ENCODE measurements at regions not wholly inside any gene's neighbourhood (a gene's known extent, or its start where the extent isn't known, plus 50 kb on each side); places are given as distances from the start of the nearest gene placed in this dataset.
A peak's percentile ranks its signal among the peaks of the same experiment; 100 is the strongest.

- no peak for TF ChIP-seq ZHX2 (IDR thresholded peaks at IDR 0.05; ENCODE audit: low read depth)
- no peak for TF ChIP-seq ZHX2 (CRISPR knock-in tag; IDR thresholded peaks at IDR 0.05; ENCODE audit: borderline replicate concordance)
- peak; percentile 91 for TF ChIP-seq ZMYM4 (CRISPR knock-in tag; IDR thresholded peaks at IDR 0.05)
- TF ChIP-seq SALL1 (CRISPR knock-in tag; IDR thresholded peaks at IDR 0.05): peak; percentile 86
- TF ChIP-seq HDAC2 (CRISPR knock-in tag; IDR thresholded peaks at IDR 0.05): peak; percentile 82; the same call in 1 of the 2 replicates
- TF ChIP-seq ZNF549 (CRISPR knock-in tag; IDR thresholded peaks at IDR 0.05): no peak
- TF ChIP-seq HOMEZ (CRISPR knock-in tag; IDR thresholded peaks at IDR 0.05; ENCODE audit: low read depth): no peak; the same call in none of the 2 replicates
- peak; percentile 96 for TF ChIP-seq AHDC1 (CRISPR knock-in tag; IDR thresholded peaks at IDR 0.05; ENCODE audit: borderline replicate concordance)
- TF ChIP-seq HMG20A (CRISPR knock-in tag; IDR thresholded peaks at IDR 0.05; ENCODE audit: borderline replicate concordance): peak; percentile 92
- 0 out of 2 replicates have a peak, but pooled peaks have one; percentile 28 for TF ChIP-seq ZNF784 (CRISPR knock-in tag; IDR thresholded peaks at IDR 0.05; ENCODE audit: borderline replicate concordance)
- peak; percentile 59; the same call in 1 of the 2 replicates for TF ChIP-seq ATF2 (CRISPR knock-in tag; IDR thresholded peaks at IDR 0.05)
- no peak for TF ChIP-seq MTERF4 (CRISPR knock-in tag; IDR thresholded peaks at IDR 0.05)
- TF ChIP-seq SRY (CRISPR knock-in tag; IDR thresholded peaks at IDR 0.05): no peak
Measured at GRCh38 chr18:52070291-52070756, 269.7 kb upstream of the DCC start (continued).

Data from HepG2 (cell line).